ENCODE measurements at regions not wholly inside any gene's neighbourhood (a gene's known extent, or its start where the extent isn't known, plus 50 kb on each side); places are given as distances from the start of the nearest gene placed in this dataset.
"Not testable (repeated sequence)": the region's sequence is repeated elsewhere in the genome, so short reads cannot be mapped to it uniquely, and the experiment has no call there.

DNA sequence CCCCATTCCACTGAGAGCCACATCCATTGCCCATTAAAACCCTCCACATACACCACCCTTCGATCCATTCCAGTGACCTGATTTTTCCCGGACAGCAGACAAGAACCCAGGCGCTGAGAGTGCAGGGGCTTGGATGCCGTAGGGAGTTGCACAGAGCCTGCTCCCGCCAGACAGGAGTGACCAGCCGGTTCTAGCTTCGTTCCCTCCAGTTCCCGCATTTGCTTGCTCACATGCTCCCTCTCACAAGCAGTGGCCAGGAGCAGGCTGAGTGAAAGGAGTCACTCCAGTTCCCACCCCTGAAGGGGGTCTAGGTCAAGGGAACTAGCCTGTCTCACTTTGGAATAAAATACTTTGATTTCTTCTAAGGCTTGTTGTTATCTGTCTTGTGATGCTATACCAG, 119.5 kb downstream of the SKIDA1 start:
- DNase-seq = no peak

DNA sequence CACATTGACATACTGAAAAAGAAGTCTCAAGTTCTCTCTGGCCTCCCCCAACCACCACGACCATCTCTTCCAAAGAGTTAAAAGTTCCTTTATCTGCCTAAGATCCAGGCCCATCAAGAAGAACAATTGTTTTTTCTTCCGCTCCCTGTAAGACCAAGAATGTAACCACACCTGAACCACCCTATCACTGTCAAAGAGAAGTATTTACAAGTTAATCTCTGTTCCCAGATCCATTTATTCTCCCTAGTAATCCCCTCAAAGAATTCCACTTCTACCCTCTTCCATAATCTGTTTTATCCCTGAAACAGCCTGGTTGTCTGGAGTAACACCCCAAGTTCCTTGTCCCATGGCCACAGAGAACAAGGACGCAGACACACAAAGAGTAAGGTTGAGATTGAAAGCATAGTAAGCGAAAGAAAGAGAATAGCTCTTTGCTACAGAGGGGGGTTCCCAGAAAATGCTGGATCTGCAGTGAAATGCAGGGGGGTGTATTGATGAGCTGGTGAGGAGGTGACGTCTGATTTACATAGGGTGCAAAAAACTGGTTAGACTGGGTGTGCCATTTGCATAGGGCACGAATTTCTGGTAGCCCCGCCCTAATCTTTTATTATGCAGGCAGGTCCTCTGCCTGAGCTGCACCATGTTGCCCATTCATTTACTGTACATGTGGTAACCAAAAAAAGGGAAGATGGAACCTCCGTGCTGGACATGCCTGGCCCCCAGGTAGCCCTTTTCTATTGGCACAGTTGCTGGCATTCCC, 122.0 kb downstream of the SKIDA1 start:
- no peak for DNase-seq

- no peak for DNase-seq
Measured at GRCh38 chr10:21402606-21403083, 122.8 kb downstream of the SKIDA1 start.

DNA sequence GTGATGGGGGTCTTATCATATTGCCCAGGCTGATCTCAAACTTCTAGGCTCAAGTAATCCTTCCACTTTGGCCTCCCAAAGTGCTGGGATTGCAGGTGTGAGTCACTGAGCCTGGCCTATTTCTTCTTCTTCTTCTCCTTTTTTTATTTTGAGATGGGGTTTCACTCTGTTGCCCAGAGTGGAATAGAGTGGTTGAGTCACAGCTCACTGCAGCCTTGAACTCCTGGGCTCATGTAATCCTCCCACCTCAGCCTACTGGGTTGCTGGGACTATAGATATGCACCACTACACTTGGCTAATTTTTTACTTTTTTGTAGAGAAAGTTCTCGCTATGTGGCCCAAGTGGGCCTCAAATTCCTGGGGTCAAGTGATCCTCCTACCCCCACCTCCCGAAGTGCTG, 124.3 kb downstream of the SKIDA1 start:
- DNase-seq = no peak

GRCh38 chr10:21399392-21400035, 126.0 kb downstream of the SKIDA1 start:
- DNase-seq = no peak

- no peak for DNase-seq
Measured at GRCh38 chr10:21398563-21399231, 126.8 kb downstream of the SKIDA1 start.

DNA sequence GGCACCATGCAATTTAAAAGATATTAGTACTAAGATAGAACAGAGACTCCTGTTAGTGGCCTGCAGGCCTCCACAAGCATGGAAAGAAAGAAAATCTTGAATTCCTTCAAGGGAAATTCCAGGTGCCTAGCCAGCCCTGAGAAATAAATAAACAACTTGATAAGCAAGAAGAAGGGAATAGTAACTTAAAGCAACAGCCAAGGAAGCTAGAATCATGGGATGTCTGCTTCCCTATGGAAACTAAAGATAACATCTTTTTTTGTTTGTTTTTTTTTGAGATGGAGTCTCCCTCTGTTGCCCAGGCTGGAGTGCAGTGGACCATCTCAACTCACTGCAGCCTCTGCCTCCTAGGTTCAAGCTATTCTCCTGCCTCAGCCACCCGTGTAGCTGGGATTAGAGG, 128.6 kb downstream of the SKIDA1 start:
- no peak for DNase-seq

- DNase-seq = no peak
Measured at GRCh38 chr10:21393931-21394330, 131.6 kb downstream of the SKIDA1 start.

DNA sequence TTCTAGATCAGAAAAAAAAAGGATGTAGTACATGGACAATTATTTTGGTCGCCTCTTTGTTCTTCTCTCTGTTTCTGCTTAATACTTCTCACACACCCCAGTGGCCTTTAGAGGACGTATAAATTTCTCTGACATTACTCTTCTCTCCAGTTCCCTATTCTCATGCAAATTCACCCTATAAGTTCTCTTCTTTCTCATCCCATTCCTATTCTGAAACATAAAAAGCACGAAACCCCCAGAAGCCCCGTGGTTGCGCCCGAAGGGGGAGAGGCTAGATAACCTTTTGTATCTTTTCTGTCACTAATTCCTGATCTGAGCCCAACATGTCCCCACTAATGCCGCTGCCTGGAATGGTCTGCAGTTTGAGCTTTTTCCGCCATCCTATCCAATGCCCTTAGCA, 136.9 kb downstream of the SKIDA1 start:
- no peak for DNase-seq

DNA sequence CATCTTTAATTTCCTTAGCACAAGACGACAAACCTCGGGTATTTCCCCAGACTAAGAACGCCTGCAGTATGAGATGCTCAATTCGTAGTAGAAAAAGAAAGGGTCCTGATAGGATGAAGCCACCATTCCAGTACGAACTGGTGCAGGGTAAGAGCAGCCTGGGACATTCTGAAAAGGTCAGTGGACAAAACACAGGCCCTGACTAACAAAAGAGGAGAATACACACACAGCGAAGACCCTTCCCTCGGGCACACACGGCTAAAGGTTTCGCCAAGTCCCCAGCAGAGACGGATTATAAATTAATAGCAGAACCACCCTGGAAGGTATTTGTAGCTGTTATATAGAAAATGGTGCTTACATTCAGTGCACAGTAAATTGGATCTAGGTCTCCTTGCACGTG, 137.6 kb downstream of the SKIDA1 start:
- no peak for DNase-seq

DNA sequence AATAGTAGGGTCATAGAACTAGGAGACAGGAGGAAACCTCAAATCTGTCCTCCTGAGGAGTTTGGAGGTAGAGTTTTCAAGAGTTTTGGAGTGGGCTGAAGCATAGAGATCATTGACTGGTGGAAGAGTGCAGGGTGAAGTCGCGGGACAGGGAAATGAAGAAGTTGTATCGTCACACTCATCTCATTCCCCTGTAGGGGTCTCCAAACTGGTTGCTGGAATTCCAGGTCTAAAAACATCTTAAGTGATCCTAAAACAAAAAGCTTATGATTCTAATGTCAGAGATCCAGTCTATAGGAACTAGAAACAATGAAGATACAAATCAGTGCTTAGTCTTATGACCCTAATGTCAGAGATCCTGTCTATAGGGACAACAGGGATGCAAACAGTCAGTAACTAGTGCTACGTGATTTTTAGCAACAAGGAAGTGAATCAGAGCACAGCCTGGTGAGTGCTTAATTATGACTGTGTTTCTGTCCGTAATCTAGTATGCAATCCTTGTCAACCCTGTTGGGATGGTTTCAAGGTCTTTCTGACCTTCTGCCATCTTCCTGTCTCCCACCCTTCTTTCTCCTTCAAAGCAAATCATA, 139.4 kb downstream of the SKIDA1 start:
- DNase-seq = no peak

DNA sequence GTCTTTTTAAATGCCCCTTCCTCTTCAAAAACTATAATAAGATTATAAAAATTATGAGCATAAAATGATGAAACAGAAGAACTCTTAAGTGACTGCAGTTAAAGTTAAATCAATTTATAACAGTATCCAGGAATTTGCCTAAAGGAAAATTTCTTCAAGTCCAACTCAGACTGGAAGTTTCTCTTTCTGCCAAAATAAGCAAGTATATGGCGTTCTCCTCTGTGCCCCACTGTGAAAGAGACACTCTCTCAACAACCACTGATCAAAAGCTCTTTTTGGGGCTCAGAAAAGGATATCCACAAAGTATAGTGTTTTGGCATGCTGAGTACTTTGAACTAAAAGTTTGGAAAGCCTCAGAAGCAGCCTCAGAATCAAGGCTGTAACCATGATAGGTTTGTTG, 139.9 kb downstream of the SKIDA1 start:
- no peak for DNase-seq

DNA sequence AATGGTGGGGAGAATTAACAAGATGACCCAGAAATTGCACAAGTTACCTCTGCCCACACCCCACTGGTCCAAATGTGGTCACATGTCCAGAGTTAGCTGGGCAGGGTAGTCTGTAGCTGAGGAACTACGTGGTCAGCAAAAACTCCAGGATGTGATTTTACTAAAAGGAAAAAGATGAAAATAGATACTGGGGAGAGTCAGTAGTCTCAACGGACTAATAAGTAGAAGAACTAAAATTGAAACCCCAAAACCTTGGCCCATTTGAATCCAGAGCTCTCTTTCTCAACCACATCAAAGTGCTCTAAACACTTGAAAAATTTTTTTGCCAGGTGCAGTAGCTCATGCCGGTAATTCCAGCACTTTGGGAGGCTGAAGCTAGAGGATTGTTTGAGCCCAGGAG, 146.3 kb downstream of the SKIDA1 start:
- DNase-seq = no peak

GRCh38 chr10:21375274-21375673, 150.2 kb downstream of the SKIDA1 start:
- DNase-seq = not testable (repeated sequence)

DNA sequence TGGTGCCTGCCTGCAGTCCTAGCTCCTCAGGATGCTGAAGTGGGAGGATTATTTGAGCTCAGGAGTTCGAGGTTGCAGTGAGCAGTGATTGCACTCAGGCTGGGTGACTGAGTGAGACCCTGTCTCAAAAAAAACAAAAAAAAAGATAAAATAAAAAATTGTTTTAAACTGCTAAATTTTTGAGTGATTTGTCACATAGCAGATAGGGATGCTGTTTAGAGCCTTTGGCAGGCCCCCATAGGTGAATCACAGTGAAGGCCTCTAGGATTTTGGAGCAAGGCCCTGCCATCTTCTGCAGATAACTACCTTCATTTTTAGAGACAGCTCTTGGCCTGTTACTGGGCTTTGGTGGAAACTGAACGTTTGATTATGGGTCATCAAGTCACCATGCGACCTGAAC, 151.6 kb downstream of the SKIDA1 start:
- DNase-seq = not testable (repeated sequence)

- no peak for DNase-seq
Measured at GRCh38 chr10:21372651-21373410, 152.7 kb downstream of the SKIDA1 start.

GRCh38 chr10:21369697-21370096, 155.8 kb downstream of the SKIDA1 start:
- no peak for DNase-seq

DNA sequence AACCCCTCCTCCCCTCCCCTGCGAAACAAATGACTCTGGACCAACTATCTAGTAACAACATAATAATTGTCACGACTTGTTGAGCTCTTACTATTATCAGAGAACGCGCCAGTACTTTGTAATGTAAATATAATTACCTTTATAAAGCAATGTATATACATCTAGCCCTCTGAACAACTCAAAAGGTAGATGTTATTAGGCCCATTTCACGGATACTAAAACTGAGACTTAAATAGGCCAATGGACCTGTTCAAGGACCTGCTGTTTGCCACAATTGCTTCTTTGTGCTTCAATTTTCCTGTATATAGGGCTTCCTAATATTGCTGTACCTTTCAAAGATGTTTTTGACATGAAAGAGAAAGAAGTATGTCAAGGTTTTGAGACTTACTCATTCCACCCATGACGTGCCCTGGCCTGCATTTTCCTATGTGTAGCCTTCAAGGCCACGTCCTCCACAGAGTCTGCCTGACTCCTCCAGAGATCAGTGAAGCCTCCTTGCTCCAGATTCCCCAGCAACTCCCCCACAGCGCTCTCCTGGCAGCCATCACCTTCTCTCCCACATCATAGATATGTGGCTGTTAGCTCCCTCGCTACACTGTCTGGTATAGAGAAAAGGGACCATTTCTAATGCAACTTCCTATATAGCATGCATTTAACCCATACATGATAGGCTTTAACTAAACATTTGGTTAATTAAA, 156.6 kb downstream of the SKIDA1 start:
- no peak for DNase-seq

GRCh38 chr10:21368022-21368582, 157.4 kb downstream of the SKIDA1 start:
- no peak for DNase-seq

- DNase-seq = not testable (repeated sequence)
Measured at GRCh38 chr10:21366108-21366507, 159.4 kb downstream of the SKIDA1 start.

Measured in T-helper 9 cell (primary cell).